Mesendoderm (in vitro differentiated cells): ENCODE measurements at regions not wholly inside any gene's neighbourhood (a gene's known extent, or its start where the extent isn't known, plus 50 kb on each side); places are given as distances from the start of the nearest gene placed in this dataset.

Experiments
- DNase-seq: peaks from one replicate; pipeline ENCODE4 v3.0.0; 2013
- H2AK5ac ChIP-seq: 2 replicates; pipeline ENCODE4 v1.6.1; 2013; ENCODE audit warnings: low read length, inconsistent platforms
- H2BK120ac ChIP-seq: 2 replicates; pipeline ENCODE4 v1.6.1; 2013; ENCODE audit warnings: low read depth, mild to moderate bottlenecking, low read length, moderate library complexity, mixed read lengths
- H2BK15ac ChIP-seq: replicated peaks from 2 replicates; pipeline ENCODE4 v1.6.1; 2013; ENCODE audit warnings: low read depth, mild to moderate bottlenecking, moderate library complexity
- H2BK5ac ChIP-seq: 2 replicates; pipeline ENCODE4 v1.6.1; 2013; ENCODE audit warnings: low read length, inconsistent platforms
- H3K18ac ChIP-seq: 2 replicates; pipeline ENCODE4 v1.6.1; 2013; ENCODE audit warnings: mild to moderate bottlenecking, low read length, mixed read lengths
- H3K23ac ChIP-seq: one replicate; pipeline ENCODE4 v1.6.1; 2013; ENCODE audit warnings: low read length
- H3K27ac ChIP-seq: 2 replicates; pipeline ENCODE4 v1.5.1; 2013; ENCODE audit warnings: low read depth, mild to moderate bottlenecking, inconsistent platforms, low read length, moderate library complexity
- H3K27me3 ChIP-seq: 2 replicates; pipeline ENCODE4 v1.6.1; 2013; ENCODE audit warnings: low read length, control low read depth, mild to moderate bottlenecking, inconsistent platforms; ENCODE audit not compliant: insufficient read depth, poor library complexity
- H3K36me3 ChIP-seq: 2 replicates; pipeline ENCODE4 v1.6.1; 2013; ENCODE audit warnings: low read length, inconsistent platforms; ENCODE audit not compliant: control insufficient read depth, insufficient read depth
- H3K4ac ChIP-seq: one replicate; pipeline ENCODE4 v1.6.1; 2013; ENCODE audit warnings: low read depth, mild to moderate bottlenecking, low read length, moderate library complexity
- H3K4me1 ChIP-seq: 2 replicates; pipeline ENCODE4 v1.6.1; 2013; ENCODE audit warnings: low read depth, low read length, inconsistent platforms; ENCODE audit not compliant: control insufficient read depth
- H3K4me2 ChIP-seq: 2 replicates; pipeline ENCODE4 v1.6.1; 2013; ENCODE audit warnings: low read length
- H3K4me3 ChIP-seq: 2 replicates; pipeline ENCODE4 v1.5.1; 2013; ENCODE audit warnings: mild to moderate bottlenecking, low read length
- H3K56ac ChIP-seq: one replicate; pipeline ENCODE4 v1.6.1; 2013; ENCODE audit warnings: low read length
- H3K79me1 ChIP-seq: 2 replicates; pipeline ENCODE4 v1.6.1; 2013; ENCODE audit warnings: low read length, inconsistent platforms
- H3K79me2 ChIP-seq: 2 replicates; pipeline ENCODE4 v1.6.1; 2013; ENCODE audit warnings: mild to moderate bottlenecking, low read length; ENCODE audit not compliant: control insufficient read depth, insufficient read depth
- H3K9ac ChIP-seq: 2 replicates; pipeline ENCODE4 v1.6.1; 2013; ENCODE audit warnings: low read length, inconsistent platforms
- H4K5ac ChIP-seq: one replicate; pipeline ENCODE4 v1.6.1; 2013; ENCODE audit warnings: low read length
- H4K8ac ChIP-seq: one replicate; pipeline ENCODE4 v1.6.1; 2013; ENCODE audit warnings: low read depth, mild to moderate bottlenecking, control low read depth, low read length, moderate library complexity
- WGBS: extraction: QIAGEN DNeasy Blood & Tissue Kit; methylation state at CpG from one replicate; pipeline ENCODE4 v1.1.7; 2013; ENCODE audit warnings: low lambda C conversion rate, missing lambda C conversion rate; ENCODE audit not compliant: insufficient coverage; ENCODE audit errors: extremely low coverage; 5-methylcytosine and 5-hydroxymethylcytosine counted together

GRCh38 chr12:24759155-24759554 is 189.7 kb downstream of the BCAT1 start:
- no peaks in the 10 kb centered on the region for H3K79me2 ChIP-seq
- no peaks in the 10 kb centered on the region for H3K79me1 ChIP-seq
- H3K4me3 ChIP-seq = no peak overlapping the region
- DNase-seq = peak; percentile 25
- H3K18ac ChIP-seq = no peak overlapping the region
- no peak overlapping the region for H2BK15ac ChIP-seq
- H2AK5ac ChIP-seq = no peak overlapping the region
- no peak overlapping the region for H4K5ac ChIP-seq
- no peak overlapping the region for H3K27ac ChIP-seq
- no CpG with 5 or more reads among the region's 3 CpGs for WGBS
- no peak overlapping the region for H3K56ac ChIP-seq
- H2BK120ac ChIP-seq = no peak overlapping the region
- H3K9ac ChIP-seq = no peak overlapping the region
- no peak overlapping the region for H3K4ac ChIP-seq
- no peaks in the 10 kb centered on the region for H3K27me3 ChIP-seq
- H2BK5ac ChIP-seq = no peak overlapping the region
- H3K4me1 ChIP-seq = no peaks in the 10 kb centered on the region
- H4K8ac ChIP-seq = no peak overlapping the region
- H3K23ac ChIP-seq = no peak overlapping the region
- no peaks in the 10 kb centered on the region for H3K36me3 ChIP-seq
- H3K4me2 ChIP-seq = no peak overlapping the region

GRCh38 chr12:24756479-24757024 is 192.3 kb downstream of the BCAT1 start:
- no CpG with 5 or more reads among the region's 3 CpGs for WGBS

GRCh38 chr12:24754690-24755638 is 193.9 kb downstream of the BCAT1 start:
- no peak overlapping the region for H3K56ac ChIP-seq
- no peak overlapping the region for H3K4me2 ChIP-seq
- H4K5ac ChIP-seq = no peak overlapping the region
- H4K8ac ChIP-seq = no peak overlapping the region
- no peak overlapping the region for H3K4ac ChIP-seq
- no peak overlapping the region for H3K27ac ChIP-seq
- peak; percentile 27 for DNase-seq
- no peak overlapping the region for H3K23ac ChIP-seq
- no peaks in the 10 kb centered on the region for H3K36me3 ChIP-seq
- no peaks in the 10 kb centered on the region for H3K27me3 ChIP-seq
- H3K4me1 ChIP-seq = no peaks in the 10 kb centered on the region
- H2BK5ac ChIP-seq = no peak overlapping the region
- H3K79me2 ChIP-seq = no peaks in the 10 kb centered on the region
- no peak overlapping the region for H3K9ac ChIP-seq
- no CpG with 5 or more reads among the region's 7 CpGs for WGBS
- no peaks in the 10 kb centered on the region for H3K79me1 ChIP-seq
- peak overlapping the region; percentile 51 for H3K18ac ChIP-seq
- no peak overlapping the region for H2BK15ac ChIP-seq
- H2BK120ac ChIP-seq = no peak overlapping the region
- no peak overlapping the region for H3K4me3 ChIP-seq
- H2AK5ac ChIP-seq = no peak overlapping the region

More at GRCh38 chr12:24756479-24757024, 192.3 kb downstream of the BCAT1 start:
- H2BK5ac ChIP-seq = no peak overlapping the region
- H3K79me2 ChIP-seq = no peaks in the 10 kb centered on the region
- H3K9ac ChIP-seq = no peak overlapping the region
- no peak overlapping the region for H3K56ac ChIP-seq
- no peak overlapping the region for H4K5ac ChIP-seq
- H4K8ac ChIP-seq = no peak overlapping the region
- H3K23ac ChIP-seq = no peak overlapping the region
- DNase-seq = no peak
- H3K36me3 ChIP-seq = no peaks in the 10 kb centered on the region
- no peak overlapping the region for H2BK15ac ChIP-seq
- H2BK120ac ChIP-seq = no peak overlapping the region
- H3K4me2 ChIP-seq = no peak overlapping the region
- no peak overlapping the region for H3K27ac ChIP-seq
- no peak overlapping the region for H3K18ac ChIP-seq
- no peaks in the 10 kb centered on the region for H3K79me1 ChIP-seq
- H3K4ac ChIP-seq = no peak overlapping the region
- no peaks in the 10 kb centered on the region for H3K27me3 ChIP-seq
- H2AK5ac ChIP-seq = no peak overlapping the region
- H3K4me1 ChIP-seq = no peaks in the 10 kb centered on the region
- H3K4me3 ChIP-seq = no peak overlapping the region

- no peak overlapping the region for H3K27ac ChIP-seq
- no peaks in the 10 kb centered on the region for H3K79me2 ChIP-seq
- H3K23ac ChIP-seq = no peak overlapping the region
- no peaks in the 10 kb centered on the region for H3K36me3 ChIP-seq
- H3K79me1 ChIP-seq = no peaks in the 10 kb centered on the region
- no peak overlapping the region for H4K5ac ChIP-seq
- H4K8ac ChIP-seq = no peak overlapping the region
- DNase-seq = no peak
- no peaks in the 10 kb centered on the region for H3K27me3 ChIP-seq
- no peak overlapping the region for H2BK5ac ChIP-seq
- H3K18ac ChIP-seq = no peak overlapping the region
- H2BK120ac ChIP-seq = no peak overlapping the region
- no CpG with 5 or more reads among the region's 4 CpGs for whole genome bisulfite sequencing
- H3K4ac ChIP-seq = no peak overlapping the region
- H3K4me1 ChIP-seq = no peaks in the 10 kb centered on the region
- no peak overlapping the region for H3K56ac ChIP-seq
- H2AK5ac ChIP-seq = no peak overlapping the region
- no peak overlapping the region for H2BK15ac ChIP-seq
- H3K9ac ChIP-seq = no peak overlapping the region
- H3K4me3 ChIP-seq = no peak overlapping the region
- no peak overlapping the region for H3K4me2 ChIP-seq
These were observed 196.0 kb downstream of the BCAT1 start for GRCh38 chr12:24752763-24753462.

GRCh38 chr12:24751181-24751580 is 197.7 kb downstream of the BCAT1 start:
- H2BK5ac ChIP-seq = no peak overlapping the region
- no peak overlapping the region for H2BK120ac ChIP-seq
- no peak overlapping the region for H2AK5ac ChIP-seq
- H3K36me3 ChIP-seq = no peaks in the 10 kb centered on the region
- no peak overlapping the region for H3K23ac ChIP-seq
- no peaks in the 10 kb centered on the region for H3K4me1 ChIP-seq
- H3K4ac ChIP-seq = no peak overlapping the region
- no peak overlapping the region for H3K4me3 ChIP-seq
- H3K27ac ChIP-seq = no peak overlapping the region
- no peak overlapping the region for H3K4me2 ChIP-seq
- no peaks in the 10 kb centered on the region for H3K79me2 ChIP-seq
- no peak overlapping the region for H3K56ac ChIP-seq
- H4K8ac ChIP-seq = no peak overlapping the region
- no peak for DNase-seq
- H2BK15ac ChIP-seq = no peak overlapping the region
- no peaks in the 10 kb centered on the region for H3K27me3 ChIP-seq
- no peak overlapping the region for H3K9ac ChIP-seq
- H4K5ac ChIP-seq = no peak overlapping the region
- no peaks in the 10 kb centered on the region for H3K79me1 ChIP-seq
- no peak overlapping the region for H3K18ac ChIP-seq
- 100% methylated on average over 2 of the region's 3 CpGs for WGBS
